ENCODE measurements at regions not wholly inside any gene's neighbourhood (a gene's known extent, or its start where the extent isn't known, plus 50 kb on each side); places are given as distances from the start of the nearest gene placed in this dataset.

DNA sequence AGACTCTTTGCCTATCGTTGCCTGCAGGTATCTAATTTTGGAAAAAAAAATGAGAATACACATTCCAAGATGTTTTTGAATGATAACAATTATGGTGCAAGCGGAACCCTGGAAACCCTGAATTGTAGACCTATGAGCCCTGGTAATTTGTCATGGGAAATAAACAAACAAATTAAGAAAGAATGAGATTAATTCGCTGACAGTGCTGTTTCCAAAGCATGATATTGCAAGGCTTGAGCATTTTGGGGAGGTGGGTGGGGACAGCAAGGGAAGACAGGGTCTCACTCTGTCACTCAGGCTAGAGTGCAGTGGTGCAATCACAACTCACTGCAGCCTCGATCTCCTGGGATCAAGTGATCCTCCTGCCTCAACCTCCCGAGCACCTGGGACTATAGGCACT is 900.3 kb downstream of the IPMK start:
- Histone ChIP-seq H3K27me3 (replicated peaks in 1 of 2; ENCODE audit: control insufficient read depth in 2 of 2, extremely low read depth in 1 of 2, insufficient read depth in 2 of 2, low read length in 1 of 2) (no peaks in the 10 kb centered on the region), H3K9me3 (no peaks in the 10 kb centered on the region), H3K4me1 (ENCODE audit: control insufficient read depth in 1 of 2, extremely low read depth in 1 of 2, insufficient read depth in 2 of 2, low read length in 2 of 2) (no peaks in the 10 kb centered on the region), H3K4me3 (ENCODE audit: control insufficient read depth in 1 of 2, extremely low read depth in 1 of 2, low read length in 1 of 2) (no peak overlapping the region), H3K27ac (ENCODE audit: low read length) (no peak overlapping the region), H3K36me3 (ENCODE audit: control insufficient read depth in 2 of 2, extremely low read depth in 1 of 2, insufficient read depth in 1 of 2, low read length in 1 of 2) (no peaks in the 10 kb centered on the region)
- H3K36me3 Mint-ChIP-seq = no peaks in the 10 kb centered on the region
- no peaks in the 10 kb centered on the region for H3K27me3 Mint-ChIP-seq
- 71% methylated on average over 2 of the region's 5 CpGs for WGBS (ENCODE audit: insufficient coverage)
- H3K4me3 Mint-ChIP-seq = no peak overlapping the region
- ChIA-PET CTCF (no interaction called here), POLR2A (no interaction called here)
- H3K4me1 Mint-ChIP-seq = no peaks in the 10 kb centered on the region
- ATAC-seq (replicated peaks in 1 of 4) = no peak
- peaks cover 0 to 7% (median 0%) of the 10 kb centered on the region in 3 donors for H3K9me3 Mint-ChIP-seq
- H3K27ac Mint-ChIP-seq = no peak overlapping the region
- no peak for DNase-seq

DNA sequence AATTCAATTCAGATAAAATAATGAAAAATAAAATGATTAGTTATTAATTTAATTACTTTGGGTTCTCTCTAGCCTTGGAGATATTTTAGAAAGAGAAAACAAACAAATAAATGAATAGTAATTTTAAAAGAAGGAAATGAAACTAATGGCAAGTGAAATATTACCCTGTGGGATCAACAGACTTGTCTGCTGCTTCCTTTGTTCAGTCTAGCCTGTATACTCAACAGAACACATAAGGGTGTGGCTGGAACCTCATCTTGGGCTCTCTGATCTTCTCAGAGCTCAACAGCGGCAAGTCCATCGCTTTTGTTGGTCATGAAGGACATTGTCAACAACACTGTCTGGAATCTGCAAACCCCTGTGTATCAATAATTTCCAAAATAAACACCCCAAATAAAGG is 904.9 kb downstream of the IPMK start:
- no peak overlapping the region for H3K27ac ChIP-seq (ENCODE audit: low read length)
- no peak overlapping the region for H3K4me3 Mint-ChIP-seq
- POLR2A ChIA-PET = no interaction called here
- H3K36me3 Mint-ChIP-seq = no peaks in the 10 kb centered on the region
- no peaks in the 10 kb centered on the region for H3K36me3 ChIP-seq (ENCODE audit: control insufficient read depth in 2 of 2, extremely low read depth in 1 of 2, insufficient read depth in 1 of 2, low read length in 1 of 2)
- no peaks in the 10 kb centered on the region for H3K9me3 Mint-ChIP-seq
- DNase-seq (no peak), ATAC-seq (replicated peaks in 1 of 4) (no peak)
- no peaks in the 10 kb centered on the region for H3K4me1 ChIP-seq (ENCODE audit: control insufficient read depth in 1 of 2, extremely low read depth in 1 of 2, insufficient read depth in 2 of 2, low read length in 2 of 2)
- H3K4me1 Mint-ChIP-seq = no peaks in the 10 kb centered on the region
- no peaks in the 10 kb centered on the region for H3K27me3 Mint-ChIP-seq
- H3K27ac Mint-ChIP-seq = no peak overlapping the region
- CTCF ChIA-PET = no interaction called here
- WGBS (ENCODE audit: insufficient coverage) = no CpG with 5 or more reads among the region's 2 CpGs
- H3K4me3 ChIP-seq (ENCODE audit: control insufficient read depth in 1 of 2, extremely low read depth in 1 of 2, low read length in 1 of 2) = no peak overlapping the region
- H3K27me3 ChIP-seq (replicated peaks in 1 of 2; ENCODE audit: control insufficient read depth in 2 of 2, extremely low read depth in 1 of 2, insufficient read depth in 2 of 2, low read length in 1 of 2) = no peaks in the 10 kb centered on the region
- no peaks in the 10 kb centered on the region for H3K9me3 ChIP-seq

DNA sequence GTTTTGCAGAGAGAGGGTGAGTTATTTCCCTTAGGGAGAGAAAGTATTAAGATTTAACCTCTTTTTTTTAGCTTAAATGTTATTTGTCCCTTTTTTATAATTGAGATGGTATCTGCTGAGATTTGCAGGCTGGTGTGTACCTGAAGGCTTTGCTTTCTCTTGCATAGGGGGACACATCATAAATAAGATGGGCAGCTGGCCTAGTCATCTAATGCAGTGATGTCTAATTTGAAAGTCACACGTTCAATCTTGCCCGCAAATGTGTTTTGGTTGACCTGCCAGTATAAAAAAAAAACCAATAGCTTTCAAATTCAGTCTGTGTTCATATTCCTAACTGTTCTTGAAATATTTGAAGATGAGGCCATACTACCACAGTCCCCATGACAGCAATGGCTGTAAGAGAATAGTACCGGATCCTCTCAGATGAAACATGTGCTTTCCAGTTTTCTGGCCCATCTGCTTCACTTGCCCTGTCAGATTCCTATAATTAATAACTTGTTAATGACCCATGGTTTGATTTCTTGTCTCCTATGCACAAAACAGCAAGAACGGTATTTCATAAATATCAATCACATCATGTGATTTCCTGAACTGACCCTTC is 914.2 kb downstream of the IPMK start:
- no peaks in the 10 kb centered on the region for H3K9me3 ChIP-seq
- no peak overlapping the region for H3K27ac ChIP-seq (ENCODE audit: low read length)
- no peak for ATAC-seq (replicated peaks in 1 of 4)
- POLR2A ChIA-PET = interaction anchor here in 1 of 2 donors (0.6 kb wide), 1 partner anchor 599 kb away, joined by 3 read pairs; no protein-coding TSS in a partner anchor
- Mint-ChIP-seq H3K27me3 (no peaks in the 10 kb centered on the region), H3K9me3 (peaks cover 6 to 25% (median 6%) of the 10 kb centered on the region in 3 donors), H3K36me3 (no peaks in the 10 kb centered on the region), H3K4me1 (no peaks in the 10 kb centered on the region), H3K27ac (no peak overlapping the region), H3K4me3 (no peak overlapping the region)
- CTCF ChIA-PET = no interaction called here
- DNase-seq = no peak
- no peak overlapping the region for H3K4me3 ChIP-seq (ENCODE audit: control insufficient read depth in 1 of 2, extremely low read depth in 1 of 2, low read length in 1 of 2)
- no peaks in the 10 kb centered on the region for H3K4me1 ChIP-seq (ENCODE audit: control insufficient read depth in 1 of 2, extremely low read depth in 1 of 2, insufficient read depth in 2 of 2, low read length in 2 of 2)
- no peaks in the 10 kb centered on the region for H3K36me3 ChIP-seq (ENCODE audit: control insufficient read depth in 2 of 2, extremely low read depth in 1 of 2, insufficient read depth in 1 of 2, low read length in 1 of 2)
- 83% methylated on average over 1 of the region's 4 CpGs for WGBS (ENCODE audit: insufficient coverage)
- H3K27me3 ChIP-seq (replicated peaks in 1 of 2; ENCODE audit: control insufficient read depth in 2 of 2, extremely low read depth in 1 of 2, insufficient read depth in 2 of 2, low read length in 1 of 2) = peaks cover 0 to 2% of the 10 kb centered on the region in 2 experiments

DNA sequence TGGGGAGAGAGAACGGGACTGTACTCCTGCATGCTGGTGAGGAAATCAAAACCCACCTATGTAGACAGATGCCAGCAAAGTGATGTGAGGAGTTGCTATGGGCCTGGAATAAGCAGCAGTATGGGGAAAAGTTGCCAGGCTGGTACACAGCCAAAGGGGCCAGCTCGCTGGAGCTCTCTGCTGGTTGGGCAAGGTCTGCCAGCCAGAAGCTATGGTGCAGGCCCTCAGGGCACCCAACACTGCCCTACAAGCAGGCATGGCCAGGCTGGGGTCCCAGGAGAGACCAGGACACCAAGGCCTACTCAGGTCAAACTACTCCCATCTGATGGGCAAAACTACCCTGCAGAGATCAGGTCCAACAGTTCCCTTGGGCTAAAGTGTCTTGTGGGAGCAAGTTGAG is 916.6 kb downstream of the IPMK start:
- DNase-seq = no peak
- H3K36me3 Mint-ChIP-seq = no peaks in the 10 kb centered on the region
- no peaks in the 10 kb centered on the region for H3K27me3 Mint-ChIP-seq
- peaks cover 6 to 32% (median 9%) of the 10 kb centered on the region in 3 donors for H3K9me3 Mint-ChIP-seq
- H3K27ac ChIP-seq (ENCODE audit: low read length) = no peak overlapping the region
- POLR2A ChIA-PET = no interaction called here
- CTCF ChIA-PET = no interaction called here
- H3K4me1 Mint-ChIP-seq = no peaks in the 10 kb centered on the region
- peaks cover 0 to 2% of the 10 kb centered on the region in 2 experiments for H3K27me3 ChIP-seq (replicated peaks in 1 of 2; ENCODE audit: control insufficient read depth in 2 of 2, extremely low read depth in 1 of 2, insufficient read depth in 2 of 2, low read length in 1 of 2)
- no peaks in the 10 kb centered on the region for H3K4me1 ChIP-seq (ENCODE audit: control insufficient read depth in 1 of 2, extremely low read depth in 1 of 2, insufficient read depth in 2 of 2, low read length in 2 of 2)
- no peaks in the 10 kb centered on the region for H3K9me3 ChIP-seq
- H3K4me3 Mint-ChIP-seq = no peak overlapping the region
- H3K4me3 ChIP-seq (ENCODE audit: control insufficient read depth in 1 of 2, extremely low read depth in 1 of 2, low read length in 1 of 2) = no peak overlapping the region
- no peaks in the 10 kb centered on the region for H3K36me3 ChIP-seq (ENCODE audit: control insufficient read depth in 2 of 2, extremely low read depth in 1 of 2, insufficient read depth in 1 of 2, low read length in 1 of 2)
- H3K27ac Mint-ChIP-seq = no peak overlapping the region
- ATAC-seq (replicated peaks in 1 of 4) = no peak
- 60% methylated on average over 1 of the region's 2 CpGs for WGBS (ENCODE audit: insufficient coverage)

DNA sequence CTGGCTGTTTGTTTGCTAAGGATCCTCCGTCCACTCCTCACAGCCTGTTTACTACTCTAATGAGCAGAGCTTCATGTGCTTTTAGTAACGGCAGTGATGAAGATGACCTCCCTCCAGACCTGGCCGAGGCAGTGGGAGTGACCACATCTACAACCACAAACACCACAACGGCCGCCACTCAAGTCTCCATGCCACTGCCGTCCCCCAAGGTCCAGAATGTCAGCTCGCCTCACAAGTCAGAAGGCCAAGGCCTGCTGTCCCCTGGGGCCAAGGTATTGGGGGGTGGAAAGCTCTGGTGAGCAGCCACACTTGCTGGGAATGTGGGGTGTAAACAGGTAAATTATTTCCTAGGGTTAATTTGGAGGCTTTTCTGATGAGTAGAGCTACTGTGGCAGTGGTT is 926.4 kb downstream of the IPMK start:
- Histone ChIP-seq H3K9me3 (no peaks in the 10 kb centered on the region), H3K27me3 (replicated peaks in 1 of 2; ENCODE audit: control insufficient read depth in 2 of 2, extremely low read depth in 1 of 2, insufficient read depth in 2 of 2, low read length in 1 of 2) (no peaks in the 10 kb centered on the region), H3K27ac (ENCODE audit: low read length) (no peak overlapping the region), H3K36me3 (ENCODE audit: control insufficient read depth in 2 of 2, extremely low read depth in 1 of 2, insufficient read depth in 1 of 2, low read length in 1 of 2) (no peaks in the 10 kb centered on the region), H3K4me1 (ENCODE audit: control insufficient read depth in 1 of 2, extremely low read depth in 1 of 2, insufficient read depth in 2 of 2, low read length in 2 of 2) (no peaks in the 10 kb centered on the region), H3K4me3 (ENCODE audit: control insufficient read depth in 1 of 2, extremely low read depth in 1 of 2, low read length in 1 of 2) (no peak overlapping the region)
- ChIA-PET CTCF (no interaction called here), POLR2A (no interaction called here)
- Mint-ChIP-seq H3K27ac (no peak overlapping the region), H3K9me3 (peaks cover 8 to 15% (median 11%) of the 10 kb centered on the region in 3 donors), H3K4me3 (no peak overlapping the region), H3K36me3 (no peaks in the 10 kb centered on the region), H3K27me3 (no peaks in the 10 kb centered on the region), H3K4me1 (no peaks in the 10 kb centered on the region)
- WGBS (ENCODE audit: insufficient coverage) = 67% methylated on average over 1 of the region's 7 CpGs
- ATAC-seq (replicated peaks in 1 of 4) (no peak), DNase-seq (no peak)

DNA sequence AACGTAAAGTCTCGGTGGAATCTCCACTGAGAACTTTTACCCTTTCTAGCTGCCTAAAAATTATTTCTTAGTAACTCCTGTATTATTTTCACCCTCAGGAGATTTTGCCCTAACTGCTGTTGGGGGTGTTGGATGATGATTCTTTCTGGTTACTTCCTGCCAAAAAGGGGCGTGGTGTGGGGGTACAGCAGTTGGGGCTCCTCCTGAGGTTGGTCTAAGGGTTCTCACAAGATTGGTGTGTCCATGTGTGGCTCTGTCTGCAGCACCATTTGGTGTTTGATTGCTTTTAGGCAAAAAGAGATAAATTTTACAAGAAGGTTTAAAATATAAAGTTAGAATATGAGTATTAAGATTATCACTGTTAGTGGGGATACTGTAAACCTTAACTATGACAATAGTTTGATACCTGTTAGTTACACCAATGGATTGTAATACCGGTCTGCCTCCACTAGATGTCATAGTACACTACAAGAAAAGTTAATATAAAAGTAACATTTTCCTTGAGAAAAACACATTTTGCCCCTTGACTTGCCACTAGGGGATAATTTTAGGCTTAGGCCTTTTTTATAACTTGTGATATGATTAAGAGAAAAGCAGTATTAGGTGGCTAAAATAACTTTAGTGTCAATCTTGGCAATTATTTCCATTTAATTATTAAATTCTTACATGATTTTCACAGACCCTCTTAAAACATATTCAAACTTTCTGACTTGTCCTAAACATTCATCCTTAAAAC is 928.7 kb downstream of the IPMK start:
- Histone ChIP-seq H3K27ac (ENCODE audit: low read length) (no peak overlapping the region), H3K4me1 (ENCODE audit: control insufficient read depth in 1 of 2, extremely low read depth in 1 of 2, insufficient read depth in 2 of 2, low read length in 2 of 2) (no peaks in the 10 kb centered on the region), H3K27me3 (replicated peaks in 1 of 2; ENCODE audit: control insufficient read depth in 2 of 2, extremely low read depth in 1 of 2, insufficient read depth in 2 of 2, low read length in 1 of 2) (no peaks in the 10 kb centered on the region), H3K36me3 (ENCODE audit: control insufficient read depth in 2 of 2, extremely low read depth in 1 of 2, insufficient read depth in 1 of 2, low read length in 1 of 2) (no peaks in the 10 kb centered on the region), H3K4me3 (ENCODE audit: control insufficient read depth in 1 of 2, extremely low read depth in 1 of 2, low read length in 1 of 2) (no peak overlapping the region), H3K9me3 (no peaks in the 10 kb centered on the region)
- 17% methylated on average over 1 of the region's 4 CpGs for WGBS (ENCODE audit: insufficient coverage)
- ATAC-seq (replicated peaks in 1 of 4) (no peak), DNase-seq (peak in 1 of 35 experiments; percentile 15)
- Mint-ChIP-seq H3K4me1 (no peaks in the 10 kb centered on the region), H3K36me3 (no peaks in the 10 kb centered on the region), H3K4me3 (no peak overlapping the region), H3K27ac (no peak overlapping the region), H3K9me3 (peaks cover 0 to 10% (median 5%) of the 10 kb centered on the region in 3 donors), H3K27me3 (no peaks in the 10 kb centered on the region)
- ChIA-PET POLR2A (interaction anchor here in 1 of 2 donors (0.6 kb wide), 1 partner anchor 269 kb away, joined by 4 read pairs; no protein-coding TSS in a partner anchor), CTCF (no interaction called here)

Measured in T-cell (primary cell).